NB4 (cell line): ENCODE measurements at regions not wholly inside any gene's neighbourhood (a gene's known extent, or its start where the extent isn't known, plus 50 kb on each side); places are given as distances from the start of the nearest gene placed in this dataset.

Experiments
- DNase-seq: peaks from one replicate; pipeline ENCODE4 v3.0.0; 2010; ENCODE audit warnings: low read depth
- H3K4me3 ChIP-seq: one replicate; pipeline ENCODE4 v1.5.1; 2011; ENCODE audit warnings: mild to moderate bottlenecking, low read depth, low read length, moderate library complexity
- MYC ChIP-seq: IDR thresholded peaks from 2 replicates; pipeline ENCODE4 v1.6.1; 2011; ENCODE audit warnings: low read depth, low read length
- POLR2A ChIP-seq: IDR thresholded peaks from 2 replicates; pipeline ENCODE4 v1.6.1; 2011; ENCODE audit warnings: mild to moderate bottlenecking; ENCODE audit not compliant: insufficient read length; ENCODE audit errors: extremely low read depth
- TF ChIP-seq, protein P1 (sequence below): IDR thresholded peaks from 2 replicates; pipeline ENCODE4 v1.6.1; 2011; ENCODE audit warnings: low read depth, low read length
- TF ChIP-seq, protein P2 (sequence below): IDR thresholded peaks from one replicate; pipeline ENCODE4 v1.5.1; 2012; ENCODE audit warnings: low read depth, low read length

DNA sequence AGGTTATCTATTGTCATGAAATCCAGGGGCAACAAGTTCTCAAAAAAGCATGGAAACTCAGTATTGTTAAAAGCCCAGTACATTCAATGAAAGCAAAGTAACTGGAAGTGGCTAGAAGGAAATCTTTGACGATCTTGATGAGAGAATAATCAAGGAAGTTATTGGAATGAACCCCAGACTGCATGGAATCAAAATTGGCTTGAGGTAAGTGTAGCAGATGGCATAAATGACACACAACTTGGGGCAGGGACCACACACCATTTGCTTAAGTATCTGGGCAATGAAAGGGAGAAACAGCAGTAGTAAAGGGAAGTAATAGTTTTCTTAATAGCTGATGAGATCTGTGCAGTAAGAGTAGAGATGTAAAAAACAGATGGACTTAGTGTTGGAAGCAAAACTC lies 238.0 kb downstream of the HS3ST3A1 start:
- H3K4me3 ChIP-seq: no peak overlapping the region
- no peak for DNase-seq
- TF ChIP-seq POLR2A (no peak), MYC (no peak)
- TF ChIP-seq, protein P1, sequence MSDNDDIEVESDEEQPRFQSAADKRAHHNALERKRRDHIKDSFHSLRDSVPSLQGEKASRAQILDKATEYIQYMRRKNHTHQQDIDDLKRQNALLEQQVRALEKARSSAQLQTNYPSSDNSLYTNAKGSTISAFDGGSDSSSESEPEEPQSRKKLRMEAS: no peak
- TF ChIP-seq, protein P2, sequence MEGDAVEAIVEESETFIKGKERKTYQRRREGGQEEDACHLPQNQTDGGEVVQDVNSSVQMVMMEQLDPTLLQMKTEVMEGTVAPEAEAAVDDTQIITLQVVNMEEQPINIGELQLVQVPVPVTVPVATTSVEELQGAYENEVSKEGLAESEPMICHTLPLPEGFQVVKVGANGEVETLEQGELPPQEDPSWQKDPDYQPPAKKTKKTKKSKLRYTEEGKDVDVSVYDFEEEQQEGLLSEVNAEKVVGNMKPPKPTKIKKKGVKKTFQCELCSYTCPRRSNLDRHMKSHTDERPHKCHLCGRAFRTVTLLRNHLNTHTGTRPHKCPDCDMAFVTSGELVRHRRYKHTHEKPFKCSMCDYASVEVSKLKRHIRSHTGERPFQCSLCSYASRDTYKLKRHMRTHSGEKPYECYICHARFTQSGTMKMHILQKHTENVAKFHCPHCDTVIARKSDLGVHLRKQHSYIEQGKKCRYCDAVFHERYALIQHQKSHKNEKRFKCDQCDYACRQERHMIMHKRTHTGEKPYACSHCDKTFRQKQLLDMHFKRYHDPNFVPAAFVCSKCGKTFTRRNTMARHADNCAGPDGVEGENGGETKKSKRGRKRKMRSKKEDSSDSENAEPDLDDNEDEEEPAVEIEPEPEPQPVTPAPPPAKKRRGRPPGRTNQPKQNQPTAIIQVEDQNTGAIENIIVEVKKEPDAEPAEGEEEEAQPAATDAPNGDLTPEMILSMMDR: no peak

DNA sequence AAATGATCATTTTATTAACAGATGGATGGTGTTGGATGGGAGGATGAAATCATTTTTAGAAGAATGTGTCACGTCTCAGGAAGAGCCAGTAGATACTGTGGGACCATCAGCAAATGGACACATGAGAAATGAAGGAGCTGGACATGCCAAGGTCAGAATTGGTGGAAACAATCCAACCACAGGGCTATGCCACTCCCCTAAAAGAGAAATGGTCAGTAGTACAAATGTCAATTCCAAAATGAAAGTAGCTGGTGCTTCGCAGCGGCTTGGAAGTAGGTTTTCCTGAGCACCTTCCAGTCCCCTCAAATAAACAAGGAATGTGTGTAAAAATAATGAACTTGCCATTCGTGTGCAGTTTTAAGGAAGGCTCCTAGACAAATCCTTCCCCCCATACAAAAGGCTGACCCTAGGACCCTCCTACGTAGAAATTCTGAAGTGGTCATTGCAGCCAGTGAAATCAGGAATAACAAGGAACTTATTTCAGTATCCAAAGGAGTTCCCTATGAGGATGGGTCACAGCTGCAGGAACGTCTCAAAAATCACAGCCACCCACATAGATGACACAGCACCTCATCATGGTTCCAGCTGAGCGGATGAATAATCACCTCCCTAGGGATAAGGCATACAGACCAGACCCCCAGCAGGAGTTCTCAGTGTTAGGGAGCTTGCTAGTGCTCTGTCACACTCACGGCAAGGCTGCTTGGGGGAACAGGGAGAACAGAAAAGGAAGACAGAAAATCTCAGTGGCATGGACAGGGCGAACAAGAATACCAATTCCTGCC lies 239.2 kb downstream of the HS3ST3A1 start:
- TF ChIP-seq, protein P2: no peak
- TF ChIP-seq POLR2A (no peak), MYC (no peak)
- TF ChIP-seq, protein P1: no peak
- H3K4me3 ChIP-seq: no peak overlapping the region
- DNase-seq: no peak

DNA sequence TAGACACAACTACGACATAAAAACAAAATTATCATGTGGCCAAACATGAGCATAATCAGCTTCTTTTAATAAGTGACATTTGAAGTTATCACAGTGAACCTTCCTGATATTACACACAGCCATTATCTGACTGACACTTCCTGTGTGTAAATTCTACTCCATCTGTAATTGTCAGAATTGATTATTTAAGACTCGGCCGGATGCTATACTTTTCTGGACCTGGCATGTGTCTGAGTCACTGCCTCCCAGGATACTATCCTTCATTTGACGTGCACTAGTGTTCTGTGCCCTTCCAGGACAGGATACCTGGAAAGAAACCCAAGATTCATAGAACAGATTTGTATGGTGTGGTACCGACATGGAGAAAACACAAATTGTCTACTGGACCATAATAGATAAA lies 242.0 kb downstream of the HS3ST3A1 start:
- TF ChIP-seq, protein P1: no peak
- TF ChIP-seq POLR2A (no peak), MYC (no peak)
- TF ChIP-seq, protein P2: no peak
- no peak overlapping the region for H3K4me3 ChIP-seq
- DNase-seq: no peak

DNA sequence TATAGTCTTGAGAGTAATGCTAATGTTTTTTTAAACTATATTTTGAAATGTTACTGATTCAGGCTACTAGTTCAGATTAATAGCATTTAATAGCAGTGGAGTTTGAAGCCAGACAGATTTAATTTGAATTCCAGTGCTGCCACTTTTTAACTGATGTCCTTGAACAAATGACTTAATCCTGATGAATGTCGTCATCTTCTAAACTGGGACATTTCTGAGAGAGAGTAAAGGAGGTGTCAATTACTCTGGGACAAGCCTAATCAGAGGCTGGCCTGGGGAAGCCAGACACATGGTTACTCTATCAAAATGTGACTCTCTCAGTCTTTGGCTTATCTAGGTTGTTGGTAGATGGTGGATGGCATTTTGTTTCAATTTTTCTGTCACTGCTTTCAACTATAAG lies 246.7 kb downstream of the HS3ST3A1 start:
- TF ChIP-seq, protein P1: no peak
- TF ChIP-seq POLR2A: no peak
- TF ChIP-seq MYC: no peak
- TF ChIP-seq, protein P2: no peak
- DNase-seq: no peak

DNA sequence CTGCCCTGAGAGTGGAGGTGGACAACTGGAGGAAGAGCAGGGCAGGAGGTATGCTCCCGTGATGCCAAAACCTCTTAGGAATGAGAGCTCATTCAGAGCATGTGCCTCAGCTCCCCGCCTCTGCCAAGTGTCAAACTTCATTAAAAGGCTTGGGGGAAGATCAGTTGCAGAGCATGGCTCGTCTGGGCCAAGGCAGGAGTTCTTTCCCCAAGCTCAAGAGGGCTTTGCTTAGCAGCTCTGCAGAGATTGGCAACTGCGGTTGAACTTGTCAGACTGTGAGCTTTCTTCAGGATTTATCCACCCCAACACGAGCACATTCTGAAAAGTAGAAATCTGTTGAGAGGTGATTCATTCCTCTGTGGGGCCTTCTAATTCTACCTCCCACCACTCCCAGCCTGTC lies 248.1 kb downstream of the HS3ST3A1 start:
- TF ChIP-seq MYC: no peak
- TF ChIP-seq, protein P1: no peak
- TF ChIP-seq POLR2A: no peak
- TF ChIP-seq, protein P2: no peak
- H3K4me3 ChIP-seq: no peak overlapping the region
- DNase-seq: no peak

More for the DNA sequence above, 246.7 kb downstream of the HS3ST3A1 start:
- H3K4me3 ChIP-seq: no peak overlapping the region
